ENCODE measurements at regions not wholly inside any gene's neighbourhood (a gene's known extent, or its start where the extent isn't known, plus 50 kb on each side); places are given as distances from the start of the nearest gene placed in this dataset.

GRCh38 chr12:75712223-75712622 lies 200.8 kb upstream of the KRR1 start:
- no peak for TF ChIP-seq EZH2 (IDR thresholded peaks at IDR 0.05; ENCODE audit: low read length, missing control alignments)
- TF ChIP-seq, protein P1, sequence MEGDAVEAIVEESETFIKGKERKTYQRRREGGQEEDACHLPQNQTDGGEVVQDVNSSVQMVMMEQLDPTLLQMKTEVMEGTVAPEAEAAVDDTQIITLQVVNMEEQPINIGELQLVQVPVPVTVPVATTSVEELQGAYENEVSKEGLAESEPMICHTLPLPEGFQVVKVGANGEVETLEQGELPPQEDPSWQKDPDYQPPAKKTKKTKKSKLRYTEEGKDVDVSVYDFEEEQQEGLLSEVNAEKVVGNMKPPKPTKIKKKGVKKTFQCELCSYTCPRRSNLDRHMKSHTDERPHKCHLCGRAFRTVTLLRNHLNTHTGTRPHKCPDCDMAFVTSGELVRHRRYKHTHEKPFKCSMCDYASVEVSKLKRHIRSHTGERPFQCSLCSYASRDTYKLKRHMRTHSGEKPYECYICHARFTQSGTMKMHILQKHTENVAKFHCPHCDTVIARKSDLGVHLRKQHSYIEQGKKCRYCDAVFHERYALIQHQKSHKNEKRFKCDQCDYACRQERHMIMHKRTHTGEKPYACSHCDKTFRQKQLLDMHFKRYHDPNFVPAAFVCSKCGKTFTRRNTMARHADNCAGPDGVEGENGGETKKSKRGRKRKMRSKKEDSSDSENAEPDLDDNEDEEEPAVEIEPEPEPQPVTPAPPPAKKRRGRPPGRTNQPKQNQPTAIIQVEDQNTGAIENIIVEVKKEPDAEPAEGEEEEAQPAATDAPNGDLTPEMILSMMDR (conservative IDR thresholded peaks at IDR 0.05 in 1 of 2, IDR thresholded peaks at IDR 0.05 in 1 of 2; ENCODE audit: low read depth in 1 of 2, low read length in 2 of 2) = no peak
